Activated CD8-positive, alpha-beta T cell treated with anti-CD3 and anti-CD28 coated beads for 36 hours (primary cell): ENCODE measurements at regions not wholly inside any gene's neighbourhood (a gene's known extent, or its start where the extent isn't known, plus 50 kb on each side); places are given as distances from the start of the nearest gene placed in this dataset.

ENCODE experiments used
- ATAC-seq: fragments of 200-7000 bp; cut with Tn5 transposase; one replicate; pipeline ENCODE4 v1.10.0; 2021; ENCODE audit warnings: mild to moderate bottlenecking, moderate library complexity
- CTCF ChIA-PET: fragments of 350-600 bp; sonication (Branson Sonifier 250); formaldehyde crosslinking; loops from one replicate; lab custom pipeline; 2021; ENCODE audit warnings: antibody characterized with exemption; lab: Charles Lee
- POLR2A ChIA-PET: fragments of 350-600 bp; sonication (Branson Sonifier 250); formaldehyde crosslinking; loops from one replicate; lab custom pipeline; 2021; ENCODE audit warnings: antibody characterized with exemption; lab: Charles Lee
- DNase-seq: peaks from one replicate; pipeline ENCODE4 v3.0.0-alpha.2; 2020
- H3K27ac Mint-ChIP-seq: one replicate; pipeline ENCODE4 v1.8.0; 2021; ENCODE audit warnings: mild to moderate bottlenecking, mixed read lengths
- H3K27me3 Mint-ChIP-seq: one replicate; pipeline ENCODE4 v1.8.0; 2021; ENCODE audit warnings: mixed read lengths
- H3K36me3 Mint-ChIP-seq: one replicate; pipeline ENCODE4 v1.8.0; 2021; ENCODE audit warnings: low read depth, mixed read lengths
- H3K4me1 Mint-ChIP-seq: one replicate; pipeline ENCODE4 v1.8.0; 2021; ENCODE audit warnings: low read depth, mixed read lengths
- H3K4me3 Mint-ChIP-seq: one replicate; pipeline ENCODE4 v1.8.0; 2021; ENCODE audit warnings: mild to moderate bottlenecking, moderate library complexity, mixed read lengths
- H3K9me3 Mint-ChIP-seq: one replicate; pipeline ENCODE4 v1.8.0; 2021; ENCODE audit warnings: mixed read lengths
- CTCF ChIP-seq: fragments of 200-600 bp; IDR thresholded peaks from one replicate; pipeline ENCODE4 v1.8.0; 2022; ENCODE audit warnings: antibody characterized with exemption, mild to moderate bottlenecking
- intact Hi-C: fragments of 100-400 bp; cut with micrococcal nuclease; formaldehyde crosslinking; loops from one replicate; pipeline ENCODE4 v1.10.0; 2022

- DNase-seq (no peak), ATAC-seq (no peak)
- POLR2A ChIA-PET, result no interaction called here
- intact Hi-C loops, result no loop called here
- Mint-ChIP-seq H3K27me3 (peaks cover 3% of the 10 kb centered on the region), H3K4me1 (no peaks in the 10 kb centered on the region), H3K4me3 (no peak overlapping the region), H3K27ac (no peak overlapping the region), H3K9me3 (no peaks in the 10 kb centered on the region), H3K36me3 (no peaks in the 10 kb centered on the region)
- CTCF ChIA-PET, result no interaction called here
- TF ChIP-seq CTCF, result no peak
These were observed 84.2 kb downstream of the NPY start for GRCh38 chr7:24368161-24368560.

GRCh38 chr7:24370541-24370940 is 86.6 kb downstream of the NPY start:
- Mint-ChIP-seq H3K27ac (no peak overlapping the region), H3K4me1 (no peaks in the 10 kb centered on the region), H3K36me3 (no peaks in the 10 kb centered on the region), H3K9me3 (no peaks in the 10 kb centered on the region), H3K27me3 (peaks cover 3% of the 10 kb centered on the region), H3K4me3 (no peak overlapping the region)
- no peak for DNase-seq
- intact Hi-C loops, result no loop called here
- CTCF ChIA-PET, result no interaction called here
- no peak for TF ChIP-seq CTCF
- ATAC-seq, result no peak
- POLR2A ChIA-PET, result no interaction called here

GRCh38 chr7:24372961-24373955 is 89.3 kb downstream of the NPY start:
- DNase-seq (no peak), ATAC-seq (no peak)
- Mint-ChIP-seq H3K9me3 (no peaks in the 10 kb centered on the region), H3K27me3 (no peaks in the 10 kb centered on the region), H3K4me3 (no peak overlapping the region), H3K4me1 (no peaks in the 10 kb centered on the region), H3K36me3 (no peaks in the 10 kb centered on the region), H3K27ac (no peak overlapping the region)
- ChIA-PET POLR2A (interaction anchor here (0.6 kb wide), 1 partner anchor 79 kb away, joined by 3 read pairs; no protein-coding TSS in a partner anchor), CTCF (no interaction called here)
- TF ChIP-seq CTCF, result no peak
- intact Hi-C loops, result no loop called here

- H3K27ac Mint-ChIP-seq, result no peak overlapping the region
- intact Hi-C loops, result no loop called here
- H3K4me3 Mint-ChIP-seq, result no peak overlapping the region
- no peaks in the 10 kb centered on the region for H3K27me3 Mint-ChIP-seq
- no peaks in the 10 kb centered on the region for H3K4me1 Mint-ChIP-seq
- DNase-seq (no peak), ATAC-seq (no peak)
- H3K36me3 Mint-ChIP-seq, result no peaks in the 10 kb centered on the region
- CTCF ChIA-PET, result no interaction called here
- no peak for TF ChIP-seq CTCF
- no peaks in the 10 kb centered on the region for H3K9me3 Mint-ChIP-seq
- POLR2A ChIA-PET, result interaction anchor here (0.5 to 0.7 kb wide), 2 partner anchors 39 to 761 kb away, joined by 3 to 4 read pairs; no protein-coding TSS in a partner anchor
These were observed 95.1 kb downstream of the NPY start for GRCh38 chr7:24378871-24379616.
